Astrocyte (in vitro differentiated cells and primary cell): ENCODE measurements at regions not wholly inside any gene's neighbourhood (a gene's known extent, or its start where the extent isn't known, plus 50 kb on each side); places are given as distances from the start of the nearest gene placed in this dataset.

Experiments used
- DNase-seq: peaks from one replicate; pipeline ENCODE4 v3.0.0-alpha.2; 2010; ENCODE audit warnings: low read depth
- FAIRE-seq: peaks from 2 replicates; lab custom pipeline; 2011; peaks lifted over from hg19 to GRCh38; lab: Jason Lieb, UNC
- H2AFZ ChIP-seq: 2 replicates; pipeline ENCODE4 v1.6.0; 2012; ENCODE audit warnings: low read depth, low read length, inconsistent platforms
- H3K27ac ChIP-seq: 2 replicates; pipeline ENCODE4 v1.5.1; 2011; ENCODE audit warnings: low read depth, low read length, inconsistent platforms
- H3K27me3 ChIP-seq: 2 replicates; pipeline ENCODE4 v1.6.0; 2011; ENCODE audit warnings: low read length, inconsistent platforms; ENCODE audit not compliant: insufficient read depth
- H3K36me3 ChIP-seq: 2 replicates; pipeline ENCODE4 v1.5.1; 2011; ENCODE audit warnings: low read length, inconsistent platforms; ENCODE audit not compliant: insufficient read depth
- H3K4me1 ChIP-seq: 2 replicates; pipeline ENCODE4 v1.5.1; 2011; ENCODE audit warnings: low read length, inconsistent platforms; ENCODE audit not compliant: insufficient read depth
- H3K4me2 ChIP-seq: 2 replicates; pipeline ENCODE4 v1.6.0; 2012; ENCODE audit warnings: low read length, inconsistent platforms
- H3K4me3 ChIP-seq: 2 replicates; pipeline ENCODE4 v1.5.1; 2011; ENCODE audit warnings: low read depth, mild to moderate bottlenecking, low read length, inconsistent platforms; ENCODE audit not compliant: insufficient read depth
- H3K79me2 ChIP-seq: 2 replicates; pipeline ENCODE4 v1.6.0; 2012; ENCODE audit warnings: mild to moderate bottlenecking, low read length, inconsistent platforms; ENCODE audit not compliant: insufficient read depth
- H3K9ac ChIP-seq: 2 replicates; pipeline ENCODE4 v1.6.0; 2012; ENCODE audit warnings: mild to moderate bottlenecking, low read length, inconsistent platforms
- H3K9me3 ChIP-seq: 2 replicates; pipeline ENCODE4 v1.5.1; 2012; ENCODE audit warnings: low read depth, mild to moderate bottlenecking, low read length, inconsistent platforms; ENCODE audit not compliant: insufficient read depth
- H4K20me1 ChIP-seq: 2 replicates; pipeline ENCODE4 v1.6.0; 2012; ENCODE audit warnings: low read length, inconsistent platforms; ENCODE audit not compliant: insufficient read depth
- H3K27ac Mint-ChIP-seq: one replicate; pipeline ENCODE4 v1.8.0; 2021; ENCODE audit warnings: mild to moderate bottlenecking, mixed read lengths; ENCODE audit not compliant: unreplicated experiment
- H3K27me3 Mint-ChIP-seq: one replicate; pipeline ENCODE4 v1.8.0; 2021; ENCODE audit warnings: low read depth, mixed read lengths; ENCODE audit not compliant: unreplicated experiment
- H3K36me3 Mint-ChIP-seq: one replicate; pipeline ENCODE4 v1.8.0; 2021; ENCODE audit warnings: low read depth, mixed read lengths; ENCODE audit not compliant: unreplicated experiment
- H3K4me1 Mint-ChIP-seq: one replicate; pipeline ENCODE4 v1.8.0; 2021; ENCODE audit warnings: low read depth, mixed read lengths; ENCODE audit not compliant: unreplicated experiment
- H3K4me3 Mint-ChIP-seq: one replicate; pipeline ENCODE4 v1.8.0; 2021; ENCODE audit warnings: mild to moderate bottlenecking, moderate library complexity, mixed read lengths; ENCODE audit not compliant: unreplicated experiment
- H3K9me3 Mint-ChIP-seq: one replicate; pipeline ENCODE4 v1.8.0; 2021; ENCODE audit warnings: mild to moderate bottlenecking, mixed read lengths; ENCODE audit not compliant: unreplicated experiment
- CTCF ChIP-seq: IDR thresholded peaks from 2 replicates; pipeline ENCODE4 v1.5.1; 2011; ENCODE audit warnings: low read depth, mild to moderate bottlenecking, inconsistent platforms, low read length, moderate library complexity; ENCODE audit not compliant: insufficient read depth
- EZH2 ChIP-seq: IDR thresholded peaks from 2 replicates; pipeline ENCODE4 v1.6.1; 2012; ENCODE audit warnings: mild to moderate bottlenecking, low read length, inconsistent platforms; ENCODE audit not compliant: insufficient read depth

- H2AFZ ChIP-seq = no peak overlapping the region
- Mint-ChIP-seq H3K4me1 (peaks cover 5% of the 10 kb centered on the region), H3K27me3 (peaks cover 6% of the 10 kb centered on the region), H3K4me3 (no peak overlapping the region), H3K9me3 (peaks cover 2% of the 10 kb centered on the region), H3K36me3 (no peaks in the 10 kb centered on the region), H3K27ac (no peak overlapping the region)
- no peak for TF ChIP-seq EZH2
- TF ChIP-seq CTCF = no peak
- no peaks in the 10 kb centered on the region for H3K4me1 ChIP-seq
- DNase-seq (no peak), FAIRE-seq (no peak)
- H4K20me1 ChIP-seq = no peaks in the 10 kb centered on the region
- H3K27me3 ChIP-seq = no peaks in the 10 kb centered on the region
- no peak overlapping the region for H3K9ac ChIP-seq
- no peaks in the 10 kb centered on the region for H3K79me2 ChIP-seq
- H3K27ac ChIP-seq = no peak overlapping the region
- no peaks in the 10 kb centered on the region for H3K36me3 ChIP-seq
- no peak overlapping the region for H3K4me2 ChIP-seq
- H3K9me3 ChIP-seq = no peaks in the 10 kb centered on the region
- no peak overlapping the region for H3K4me3 ChIP-seq
These were observed 302.2 kb upstream of the CPEB2 start for GRCh38 chr4:14700083-14700482.

- Mint-ChIP-seq H3K4me1 (peaks cover 5% of the 10 kb centered on the region), H3K27me3 (peaks cover 6% of the 10 kb centered on the region), H3K4me3 (no peak overlapping the region), H3K27ac (no peak overlapping the region), H3K9me3 (peaks cover 2% of the 10 kb centered on the region), H3K36me3 (no peaks in the 10 kb centered on the region)
- Histone ChIP-seq H3K27me3 (no peaks in the 10 kb centered on the region), H3K27ac (no peak overlapping the region), H3K4me2 (no peak overlapping the region), H3K4me1 (no peaks in the 10 kb centered on the region), H3K9me3 (no peaks in the 10 kb centered on the region), H3K36me3 (no peaks in the 10 kb centered on the region), H4K20me1 (no peaks in the 10 kb centered on the region), H3K4me3 (no peak overlapping the region), H3K9ac (no peak overlapping the region), H2AFZ (no peak overlapping the region), H3K79me2 (no peaks in the 10 kb centered on the region)
- FAIRE-seq = no peak
- TF ChIP-seq CTCF = no peak
- TF ChIP-seq EZH2 = no peak
- no peak for DNase-seq
These were observed 301.7 kb upstream of the CPEB2 start for GRCh38 chr4:14700544-14700943.

GRCh38 chr4:14701389-14701788 lies 300.9 kb upstream of the CPEB2 start:
- no peak for FAIRE-seq

More at GRCh38 chr4:14701389-14701788, 300.9 kb upstream of the CPEB2 start:
- Mint-ChIP-seq H3K4me3 (no peak overlapping the region), H3K27ac (no peak overlapping the region), H3K9me3 (peaks cover 2% of the 10 kb centered on the region), H3K4me1 (peaks cover 5% of the 10 kb centered on the region), H3K36me3 (no peaks in the 10 kb centered on the region), H3K27me3 (peaks cover 6% of the 10 kb centered on the region)
- DNase-seq = no peak
- Histone ChIP-seq H3K9ac (no peak overlapping the region), H3K36me3 (no peaks in the 10 kb centered on the region), H3K4me1 (no peaks in the 10 kb centered on the region), H3K27ac (no peak overlapping the region), H3K9me3 (no peaks in the 10 kb centered on the region), H2AFZ (no peak overlapping the region), H4K20me1 (no peaks in the 10 kb centered on the region), H3K27me3 (no peaks in the 10 kb centered on the region), H3K4me2 (no peak overlapping the region), H3K79me2 (no peaks in the 10 kb centered on the region), H3K4me3 (no peak overlapping the region)
- TF ChIP-seq CTCF (no peak), EZH2 (no peak)
